Posterior vena cava (tissue), 2 donors: ENCODE measurements at regions not wholly inside any gene's neighbourhood (a gene's known extent, or its start where the extent isn't known, plus 50 kb on each side); places are given as distances from the start of the nearest gene placed in this dataset.
"Not testable (repeated sequence)": the region's sequence is repeated elsewhere in the genome, so short reads cannot be mapped to it uniquely, and the experiment has no call there.

Experiments
- DNase-seq: peaks from one replicate; pipeline ENCODE4 v3.0.0-alpha.2; 2020; ENCODE audit warnings: low spot score
- intact Hi-C, 2 donors: fragments of 100-400 bp; cut with DNase I; formaldehyde crosslinking; loops; one replicate each; pipeline versions ENCODE4 v1.14.1 to v1.14.2; 2022 to 2023
- donor health status: DM: yes; HTN: yes; CAD: no.
- donor health status: DM: yes; HTN: yes; CAD: no.

DNA sequence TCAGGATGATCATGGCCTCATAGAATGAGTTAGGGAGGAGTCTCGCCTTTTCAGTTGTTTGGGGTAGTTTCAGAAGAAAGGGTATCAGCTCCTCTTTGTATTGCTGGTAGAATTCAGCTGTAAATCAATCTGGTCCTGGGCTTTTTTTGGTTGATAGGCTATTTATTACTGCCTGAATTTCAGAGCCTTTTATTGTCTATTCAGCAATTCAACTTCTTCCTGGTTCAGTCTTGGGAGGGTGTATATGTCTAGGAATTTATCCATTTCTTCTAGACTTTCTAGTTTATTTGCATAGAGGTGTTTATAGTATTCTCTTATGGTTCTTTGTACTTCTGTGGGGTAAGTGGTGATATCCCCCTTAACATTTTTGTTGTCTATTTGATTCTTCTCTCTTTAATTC, 1024.2 kb downstream of the DIPK2A start:
- no peak for DNase-seq
- intact Hi-C loops, result no loop called here

DNA sequence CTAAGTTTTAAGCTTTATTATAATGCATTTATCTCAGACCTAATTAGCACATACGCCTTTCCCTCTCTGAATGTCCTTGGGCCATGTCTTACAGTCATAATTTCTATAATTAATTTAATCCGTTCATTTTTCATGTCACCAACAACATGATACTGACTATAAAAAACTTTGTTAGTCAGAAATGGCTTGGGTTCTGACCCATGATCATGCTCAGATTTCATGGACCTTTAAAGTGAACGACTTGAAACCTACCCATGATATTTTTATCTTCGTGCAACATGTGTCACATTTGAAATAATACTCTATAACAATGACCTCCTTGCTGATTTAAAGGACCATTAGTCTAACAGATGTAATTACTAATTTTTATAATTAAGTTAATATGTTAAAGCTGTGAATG, 1033.8 kb downstream of the DIPK2A start:
- DNase-seq, result no peak
- intact Hi-C loops, result no loop called here

DNA sequence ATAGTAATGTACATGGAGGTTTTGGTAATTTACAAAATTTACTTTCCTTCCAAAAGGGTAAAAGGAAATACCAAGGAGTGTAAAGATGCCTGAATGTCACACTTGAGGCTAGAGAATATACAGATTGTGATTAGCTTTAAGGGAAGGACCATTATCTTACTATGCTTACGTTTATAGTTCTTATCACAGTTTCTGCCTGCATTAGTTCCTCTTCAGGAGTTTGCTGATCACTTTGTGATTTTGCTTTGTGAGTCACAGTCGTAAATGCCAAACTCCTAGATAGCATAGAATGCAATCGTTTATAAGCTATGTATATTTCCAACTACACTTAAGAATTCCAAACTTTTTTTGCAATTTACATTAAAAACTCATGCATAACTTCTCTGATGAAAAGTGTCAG, 1034.6 kb downstream of the DIPK2A start:
- DNase-seq, result no peak
- intact Hi-C loops, result no loop called here

DNA sequence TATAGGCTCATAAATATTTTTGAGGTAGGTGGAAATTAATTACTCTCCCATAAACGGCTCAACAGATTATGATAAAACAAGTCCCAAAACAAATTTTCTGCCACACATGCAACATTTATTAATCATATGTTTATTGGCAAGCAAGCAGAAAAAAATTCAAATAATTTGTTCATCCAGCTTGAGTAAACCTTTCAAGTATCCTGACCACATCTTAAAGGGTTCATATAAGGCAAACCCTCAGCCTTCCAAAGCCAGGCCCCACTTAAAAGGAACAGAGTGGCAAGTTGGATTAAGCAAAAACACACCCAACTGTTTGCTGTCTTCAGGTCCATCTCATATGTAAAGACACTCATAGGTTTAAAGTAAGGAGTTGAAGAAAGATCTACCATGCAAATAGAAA, 1042.3 kb downstream of the DIPK2A start:
- intact Hi-C loops, result no loop called here

DNA sequence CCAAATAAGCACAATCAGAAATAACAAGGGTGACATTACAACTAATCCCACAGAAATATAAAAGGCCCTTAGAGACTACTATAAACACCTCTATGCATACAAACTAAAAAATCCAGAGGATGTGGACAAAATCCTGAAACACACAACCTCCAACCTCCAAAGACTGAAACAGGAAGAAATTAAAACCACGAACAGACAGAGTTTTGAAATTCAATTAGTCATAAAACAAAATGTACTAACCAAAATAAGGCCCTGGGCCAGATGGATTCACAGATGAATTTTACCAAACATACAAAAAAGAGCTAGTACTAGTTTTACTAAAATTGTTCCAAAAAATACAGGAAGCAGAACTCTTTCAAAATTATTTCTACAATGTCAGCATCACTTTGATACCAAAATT, 1043.6 kb downstream of the DIPK2A start:
- DNase-seq, result no peak
- intact Hi-C loops, result no loop called here

More for the DNA sequence above, 1042.3 kb downstream of the DIPK2A start:
- no peak for DNase-seq

DNA sequence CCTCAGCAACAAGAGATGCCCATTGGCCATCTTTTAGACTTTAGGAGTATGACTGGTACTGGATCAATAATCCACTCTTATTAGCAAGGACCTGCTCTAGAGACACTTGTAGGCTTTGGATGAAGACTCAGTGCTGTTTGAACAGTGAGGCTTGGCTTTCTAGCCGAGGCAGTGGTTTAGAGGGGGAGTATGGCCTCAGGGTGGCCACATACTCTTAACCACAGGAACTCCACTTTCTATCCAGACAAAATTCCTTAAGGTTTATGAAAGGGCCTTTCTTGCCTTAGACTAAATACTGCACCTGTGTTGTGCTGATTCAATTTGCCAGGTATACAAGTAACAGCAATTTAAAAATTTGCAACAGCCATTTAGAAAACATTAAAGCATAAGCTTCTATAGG, 1046.3 kb downstream of the DIPK2A start:
- no peak for DNase-seq
- intact Hi-C loops, result no loop called here

DNA sequence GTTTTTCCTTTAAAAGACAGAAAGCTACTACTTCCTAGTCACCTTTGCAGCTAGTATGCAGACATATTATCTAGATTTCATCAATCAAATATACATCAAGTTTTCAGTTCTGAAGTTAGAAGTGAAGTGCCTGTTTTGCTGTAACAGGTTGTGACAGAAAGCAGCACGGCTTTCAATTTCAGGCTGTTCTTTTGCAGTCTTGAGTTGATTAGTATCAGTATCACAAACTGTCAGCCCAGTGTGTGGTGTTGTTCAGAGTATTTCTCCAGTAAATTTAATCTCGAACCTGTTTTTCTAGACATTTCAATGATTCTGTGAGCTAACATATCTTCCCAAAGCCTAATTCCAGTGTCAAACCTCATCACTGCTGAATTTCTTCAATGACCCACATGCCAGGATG, 1050.8 kb downstream of the DIPK2A start:
- intact Hi-C loops, result no loop called here

DNA sequence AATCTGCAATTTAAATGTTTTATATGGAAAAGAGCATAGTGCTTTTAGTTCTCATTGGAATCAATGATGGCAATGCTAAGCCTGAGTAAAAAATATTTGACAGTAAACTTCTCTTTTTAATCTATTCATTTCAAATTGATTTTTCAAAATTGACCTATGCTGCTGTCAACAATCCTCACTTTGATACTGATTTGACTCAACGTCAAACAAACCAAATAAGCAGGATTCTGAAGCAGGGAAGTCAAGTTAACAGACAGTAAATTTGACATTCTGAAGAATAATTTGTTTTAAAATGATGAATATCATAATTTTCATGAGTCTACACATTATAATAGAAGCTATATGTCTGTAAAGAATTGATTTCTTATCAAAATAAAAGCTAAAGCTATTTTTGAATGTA, 1053.1 kb downstream of the DIPK2A start:
- DNase-seq, result no peak
- intact Hi-C loops, result no loop called here

More for the DNA sequence above, 1050.8 kb downstream of the DIPK2A start:
- no peak for DNase-seq

DNA sequence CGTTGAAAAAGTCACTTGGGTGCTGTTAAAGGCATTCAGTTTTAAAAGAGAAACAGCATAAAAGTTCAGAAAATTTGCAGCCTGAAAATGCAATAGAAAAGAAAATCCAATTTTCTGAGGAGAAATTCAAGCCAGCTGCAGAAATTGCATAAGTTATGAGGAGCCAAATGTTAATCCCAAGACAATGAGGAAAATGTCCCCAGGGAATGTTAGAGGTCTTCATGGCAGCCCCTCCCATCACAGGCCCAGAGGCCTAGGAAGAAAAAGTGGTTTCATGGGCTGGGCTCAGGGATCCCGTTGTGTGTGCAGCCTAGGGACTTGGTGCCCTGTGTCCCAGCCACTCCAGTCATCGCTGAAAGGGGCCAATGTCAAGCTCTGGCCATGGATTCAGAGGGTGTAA, 1055.6 kb downstream of the DIPK2A start:
- not testable (repeated sequence) for DNase-seq

DNA sequence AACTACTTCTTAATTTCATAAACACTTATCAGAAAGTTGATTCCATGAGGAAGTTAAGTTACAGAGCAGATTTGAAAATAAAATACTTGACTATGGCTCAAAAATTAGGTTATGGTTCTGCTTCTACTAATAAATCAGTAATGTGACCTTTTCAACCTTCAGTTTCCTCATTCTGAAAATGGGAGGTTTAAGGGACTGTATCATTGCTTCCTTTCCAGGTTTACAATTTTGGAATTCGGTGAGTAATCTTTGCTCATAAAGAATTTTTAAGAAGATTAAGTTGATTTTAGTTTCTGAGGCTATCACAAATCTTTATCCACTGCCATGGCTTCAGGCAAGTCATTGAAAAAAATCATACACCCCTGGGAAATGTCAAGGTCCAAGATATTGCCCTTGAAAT, 1061.2 kb downstream of the DIPK2A start:
- DNase-seq, result no peak
- intact Hi-C loops, result no loop called here

More for the DNA sequence above, 1055.6 kb downstream of the DIPK2A start:
- intact Hi-C loops, result not testable (repeated sequence)

DNA sequence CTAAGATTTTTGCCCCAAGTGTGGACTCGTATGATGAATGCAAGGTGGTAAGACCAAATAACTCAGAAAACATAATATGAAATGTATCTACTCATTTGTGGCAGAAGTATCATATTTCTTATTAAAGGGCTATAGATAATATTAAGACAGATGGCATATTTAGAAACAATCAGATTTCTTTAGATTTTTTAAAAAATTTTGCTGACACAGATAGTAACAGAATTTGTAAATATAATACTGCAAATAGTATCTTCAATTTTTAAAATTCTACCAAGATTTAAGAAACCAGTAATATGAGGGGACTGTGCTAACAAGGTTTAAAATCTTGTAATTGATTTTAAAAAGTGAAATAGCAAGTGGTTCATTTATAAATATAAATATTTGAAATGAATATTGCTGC, 1064.1 kb downstream of the DIPK2A start:
- DNase-seq, result no peak
- intact Hi-C loops, result no loop called here

DNA sequence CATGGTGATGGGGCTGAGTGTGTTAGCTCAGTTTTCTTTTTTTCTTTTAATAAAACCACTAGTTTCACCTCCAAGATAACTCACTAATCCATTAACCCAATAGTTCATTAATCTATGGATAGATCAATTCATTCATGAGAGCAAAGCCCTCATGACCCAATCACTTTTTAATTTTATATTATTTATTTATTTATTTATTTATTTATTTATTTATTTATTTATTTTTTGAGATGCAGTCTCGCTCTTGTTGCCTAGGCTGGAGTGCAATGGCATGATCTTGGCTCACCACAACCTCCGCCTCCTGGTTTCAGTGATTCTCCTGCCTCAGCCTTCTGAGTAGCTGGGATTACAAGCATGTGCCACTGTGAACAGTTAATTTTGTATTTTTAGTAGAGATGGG, 1082.4 kb downstream of the DIPK2A start:
- DNase-seq, intact Hi-C loops: not testable (repeated sequence)

DNA sequence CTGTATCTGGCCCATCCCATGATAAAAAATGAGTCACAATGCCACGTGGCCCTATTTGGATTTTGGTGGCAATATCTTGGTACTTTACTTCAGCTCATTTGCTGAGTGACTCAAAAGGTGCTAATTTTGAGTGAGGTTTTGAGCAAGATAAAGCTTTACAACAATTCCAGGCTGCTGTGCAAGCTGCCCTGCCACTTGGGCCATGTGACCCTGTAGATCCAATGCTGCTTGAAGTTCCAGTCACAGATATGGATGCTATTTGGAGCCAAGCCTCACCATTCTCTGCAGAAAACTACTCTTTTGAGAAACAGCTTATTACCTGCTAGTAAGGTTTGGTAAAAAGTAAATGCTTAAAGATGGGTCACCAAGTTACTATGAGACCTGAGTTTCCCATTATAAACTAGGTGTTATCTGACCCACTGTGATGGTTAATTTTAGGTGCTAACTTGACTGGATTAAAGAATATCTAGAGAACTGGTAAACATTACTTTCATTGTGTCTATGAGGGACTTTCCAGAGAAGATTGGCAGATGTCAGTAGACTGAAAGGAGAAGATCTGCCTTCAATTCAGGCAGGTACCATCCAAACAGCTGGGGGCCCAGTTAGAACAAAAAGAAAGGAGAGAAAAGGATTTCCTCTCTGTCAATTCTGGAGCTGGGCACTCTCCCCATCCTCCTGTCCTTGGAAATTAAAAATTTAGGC, 1083.9 kb downstream of the DIPK2A start:
- no peak for DNase-seq
- intact Hi-C loops, result no loop called here

DNA sequence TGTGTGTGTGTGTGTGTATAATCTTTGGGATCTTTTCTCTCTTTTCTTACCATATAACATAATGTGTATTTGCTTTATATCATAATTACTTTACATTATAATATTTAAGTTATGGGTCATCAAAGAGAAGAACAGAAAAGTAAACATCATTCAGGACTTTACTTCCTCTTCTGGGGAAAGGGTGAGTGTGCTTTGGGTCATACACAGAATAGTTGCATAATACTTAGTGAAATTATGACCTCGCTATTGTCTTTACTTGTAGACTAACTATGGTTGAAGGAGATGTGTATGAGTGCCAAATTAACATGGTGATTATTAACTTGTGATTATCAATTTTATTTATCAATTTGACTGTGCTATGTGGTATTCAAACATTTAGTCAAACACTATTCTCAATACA, 1086.9 kb downstream of the DIPK2A start:
- intact Hi-C loops, result no loop called here
- DNase-seq, result no peak

DNA sequence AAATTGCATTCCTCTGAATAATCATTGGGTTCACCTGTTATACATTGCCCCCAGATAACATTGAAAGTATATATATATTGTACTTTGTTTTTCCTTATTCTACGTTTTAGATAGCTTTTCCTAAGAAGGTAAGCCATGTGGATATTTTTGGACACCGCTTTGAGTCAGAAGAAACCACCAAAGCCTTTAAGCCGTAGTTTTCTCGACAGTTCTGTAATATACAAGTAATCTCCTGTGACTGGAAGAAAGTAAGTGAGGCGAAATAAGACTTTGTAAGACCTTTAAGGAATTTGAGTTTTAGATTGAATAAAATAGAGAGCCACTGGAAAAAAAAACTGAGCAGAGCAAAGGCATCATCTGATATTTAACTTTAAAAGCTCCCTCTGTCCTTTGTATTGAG, 1092.0 kb downstream of the DIPK2A start:
- intact Hi-C loops, result no loop called here
- no peak for DNase-seq

DNA sequence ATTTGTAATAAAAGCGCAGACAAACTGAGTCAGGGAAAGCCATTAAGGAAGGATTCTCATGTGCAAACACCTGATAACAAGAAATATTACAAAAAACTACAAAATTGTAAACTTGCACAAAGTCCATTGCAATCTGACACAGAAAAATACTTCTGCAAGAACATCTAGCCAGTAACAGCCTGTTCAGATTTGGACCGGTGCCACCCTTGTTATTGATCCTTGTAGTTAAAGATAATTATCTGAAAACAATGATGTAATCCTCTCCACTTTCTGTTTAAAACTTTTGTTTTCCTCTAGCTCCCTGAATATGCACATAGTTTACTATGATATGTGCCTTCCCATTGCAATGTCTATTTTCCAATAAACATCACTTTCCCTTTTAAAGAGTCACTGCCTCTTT, 1090.2 kb downstream of the PLOD2 start:
- intact Hi-C loops, result no loop called here
- DNase-seq, result no peak

DNA sequence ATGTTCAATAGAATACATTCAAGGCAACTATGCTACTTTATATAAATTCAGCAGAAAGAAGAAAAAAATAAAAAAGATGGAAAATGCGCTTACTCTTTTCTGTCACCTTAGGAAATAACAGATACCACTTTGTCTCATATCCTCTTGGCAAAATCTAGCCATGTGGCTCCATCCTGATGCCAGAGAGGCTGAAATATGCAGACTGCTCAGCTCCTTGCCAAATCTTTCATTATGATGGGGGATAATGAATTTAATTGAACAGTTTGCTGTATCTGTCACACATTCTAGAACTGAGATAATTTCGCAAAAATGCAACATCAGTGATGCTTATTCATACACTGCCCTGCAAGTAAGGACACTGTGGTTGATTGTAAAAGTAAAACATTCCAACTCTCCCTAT, 1081.5 kb downstream of the PLOD2 start:
- DNase-seq, result no peak
- intact Hi-C loops, result no loop called here

DNA sequence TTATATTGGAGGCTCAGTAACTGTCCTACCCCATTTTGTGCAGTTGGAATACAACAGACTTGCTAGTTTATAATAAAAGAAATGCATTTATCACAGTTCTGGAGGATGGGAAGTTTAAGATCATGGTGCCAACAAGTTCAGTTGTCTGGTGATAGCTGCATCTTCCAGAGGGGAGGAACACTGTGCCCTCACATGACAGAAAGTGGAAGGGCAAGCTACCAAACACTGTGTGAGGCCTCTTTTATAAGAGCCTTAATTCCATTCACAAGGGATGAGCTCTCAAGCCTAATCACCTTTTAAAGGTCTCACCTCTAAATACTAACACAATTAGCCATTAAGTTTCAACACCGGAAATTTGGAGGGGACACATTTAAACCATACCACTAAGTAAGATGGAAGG, 1073.9 kb downstream of the PLOD2 start:
- intact Hi-C loops, result no loop called here
- DNase-seq, result no peak

DNA sequence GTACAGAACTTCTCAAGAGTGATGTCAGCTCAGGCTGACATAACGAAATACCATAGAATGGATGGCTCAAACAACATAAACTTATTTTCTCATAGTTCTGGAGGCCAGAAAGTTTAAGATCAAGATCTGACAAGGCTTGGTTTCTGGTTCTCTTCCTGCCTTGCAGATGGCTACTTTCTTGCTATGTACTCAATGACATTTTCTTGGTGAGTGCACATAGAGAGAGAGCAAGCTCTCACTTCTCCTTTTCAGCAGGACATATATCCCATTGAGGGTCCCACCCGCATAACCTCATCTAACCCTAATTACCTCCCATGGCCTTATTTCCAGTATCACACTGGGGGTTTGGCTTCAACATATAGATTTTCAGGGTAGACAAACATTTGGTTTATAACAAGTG, 1072.1 kb downstream of the PLOD2 start:
- intact Hi-C loops, result no loop called here
- no peak for DNase-seq

DNA sequence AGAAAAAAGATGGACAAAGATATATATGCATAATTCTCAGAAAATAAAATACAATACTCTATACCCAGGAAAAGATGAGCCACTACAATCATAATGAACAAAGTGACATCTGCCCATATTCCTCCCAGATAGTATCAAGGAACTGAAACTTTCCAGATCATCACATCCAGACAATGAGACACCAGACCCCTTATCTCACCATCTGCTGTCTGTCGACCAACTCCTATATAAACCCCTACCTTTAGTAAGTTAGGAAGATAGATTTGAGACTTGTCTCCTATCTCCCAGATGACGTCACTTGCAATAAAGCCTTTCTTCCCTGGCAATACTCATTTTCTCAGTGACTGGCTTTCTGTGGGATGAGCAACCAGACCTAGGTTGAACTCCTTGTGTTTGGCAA, 1071.6 kb downstream of the PLOD2 start:
- intact Hi-C loops, result no loop called here

DNA sequence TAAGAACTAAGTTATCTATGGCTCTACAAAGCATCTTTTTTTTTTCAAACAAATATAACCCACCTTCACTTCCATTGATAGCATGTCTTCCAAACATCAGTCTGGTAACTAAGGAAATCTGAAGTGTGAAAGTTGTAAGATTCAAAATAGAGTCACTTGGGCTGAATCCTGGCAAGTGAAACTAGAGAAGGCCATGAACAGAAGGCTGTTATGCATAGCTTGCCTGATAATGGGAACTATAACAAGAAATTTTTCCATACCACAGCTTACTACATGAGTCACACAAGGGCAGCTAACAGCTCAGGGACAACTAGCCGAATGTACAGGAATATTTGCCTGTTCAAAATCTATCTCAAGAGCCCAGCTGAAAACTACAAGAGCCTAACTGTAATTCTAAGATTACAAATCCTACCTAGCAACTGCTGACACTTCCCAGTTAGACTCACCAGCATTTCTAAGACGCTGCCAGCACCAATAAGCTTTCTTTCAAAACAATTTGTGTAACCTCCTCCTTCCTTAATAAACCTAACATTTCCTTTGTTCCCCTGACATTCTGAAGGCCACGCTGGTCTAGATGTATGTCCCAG, 1066.5 kb downstream of the PLOD2 start:
- no peak for DNase-seq
- intact Hi-C loops, result no loop called here

More for the DNA sequence above, 1071.6 kb downstream of the PLOD2 start:
- DNase-seq, result no peak
